HEK293 (cell line): ENCODE measurements at regions not wholly inside any gene's neighbourhood (a gene's known extent, or its start where the extent isn't known, plus 50 kb on each side); places are given as distances from the start of the nearest gene placed in this dataset.

Experiments used
- CTCF ChIA-PET: fragments of 350-600 bp; formaldehyde crosslinking; extraction: SDS; loops from one replicate; lab custom pipeline; 2021; ENCODE audit warnings: antibody characterized with exemption; lab: Yijun Ruan, JAX
- POLR2A ChIA-PET: fragments of 300-600 bp; formaldehyde crosslinking; extraction: SDS; loops from one replicate; lab custom pipeline; 2020; ENCODE audit warnings: antibody characterized with exemption, inconsistent platforms; lab: Yijun Ruan, JAX
- H3K27ac ChIP-seq: fragments of 200-500 bp; sonication (Bioruptor generic); 2 replicates; pipeline ENCODE4 v1.5.1; 2014; ENCODE audit warnings: low read depth, low read length, control low read depth, inconsistent platforms; ENCODE audit errors: extremely low read depth
- H3K36me3 ChIP-seq, 2 experiments: fragments of 200-500 bp in 1 of 2; sonication (Bioruptor generic) in 1 of 2; 1 replicate in 1 of 2; 2 replicates in 1 of 2; pipeline ENCODE4 v1.5.1; 2014 to 2017; ENCODE audit warnings: inconsistent platforms in 2 of 2, low read length in 2 of 2; ENCODE audit not compliant: control insufficient read depth in 2 of 2, insufficient read depth in 1 of 2
- H3K4me1 ChIP-seq: fragments of 200-500 bp; sonication (Bioruptor generic); 2 replicates; pipeline ENCODE4 v1.5.1; 2014; ENCODE audit warnings: mild to moderate bottlenecking, low read length, inconsistent platforms; ENCODE audit not compliant: control insufficient read depth, insufficient read depth
- H3K4me3 ChIP-seq: 2 replicates; pipeline ENCODE4 v1.5.1; 2011; ENCODE audit warnings: low read depth, mild to moderate bottlenecking, control low read depth, low read length, moderate library complexity
- H3K9me3 ChIP-seq: fragments of 200-500 bp; sonication (Bioruptor generic); 2 replicates; pipeline ENCODE4 v1.5.1; 2014; ENCODE audit warnings: low read depth, low read length, inconsistent platforms; ENCODE audit not compliant: control insufficient read depth, insufficient read depth
- BCL11B ChIP-seq: fragments of 450-650 bp; formaldehyde crosslinking; IDR thresholded peaks from 2 replicates; pipeline ENCODE4 v1.5.1; 2016; ENCODE audit warnings: low read depth, missing biosample characterization, missing genetic modification characterization
- RBAK ChIP-seq: fragments of 450-650 bp; formaldehyde crosslinking; IDR thresholded peaks from 2 replicates; pipeline ENCODE4 v1.5.1; 2016; ENCODE audit warnings: missing biosample characterization, missing genetic modification characterization
- WT1 ChIP-seq: fragments of 450-650 bp; formaldehyde crosslinking; IDR thresholded peaks from 2 replicates; pipeline ENCODE4 v1.5.1; 2016; ENCODE audit warnings: missing biosample characterization, missing genetic modification characterization
- ZBTB20 ChIP-seq: fragments of 450-650 bp; formaldehyde crosslinking; IDR thresholded peaks from 2 replicates; pipeline ENCODE4 v1.5.1; 2016; ENCODE audit warnings: missing biosample characterization, missing genetic modification characterization
- ZNF157 ChIP-seq: fragments of 450-650 bp; formaldehyde crosslinking; IDR thresholded peaks from 2 replicates; pipeline ENCODE4 v1.5.1; 2016; ENCODE audit warnings: missing biosample characterization, missing genetic modification characterization
- ZNF169 ChIP-seq: fragments of 450-650 bp; formaldehyde crosslinking; IDR thresholded peaks from 2 replicates; pipeline ENCODE4 v1.5.1; 2016; ENCODE audit warnings: missing biosample characterization, missing genetic modification characterization
- ZNF248 ChIP-seq: fragments of 450-650 bp; formaldehyde crosslinking; IDR thresholded peaks from 2 replicates; pipeline ENCODE4 v1.5.1; 2017; ENCODE audit warnings: missing biosample characterization, missing genetic modification characterization
- ZNF433 ChIP-seq: fragments of 450-650 bp; formaldehyde crosslinking; IDR thresholded peaks from 2 replicates; pipeline ENCODE4 v1.5.1; 2016; ENCODE audit warnings: missing biosample characterization, missing genetic modification characterization, low read depth
- ZNF555 ChIP-seq: fragments of 450-650 bp; formaldehyde crosslinking; conservative IDR thresholded peaks from 2 replicates; pipeline ENCODE4 v1.5.1; 2017; ENCODE audit warnings: missing biosample characterization, mild to moderate bottlenecking, missing genetic modification characterization, inconsistent platforms
- ZNF558 ChIP-seq: fragments of 450-650 bp; formaldehyde crosslinking; IDR thresholded peaks from 2 replicates; pipeline ENCODE4 v1.5.1; 2016; ENCODE audit warnings: missing biosample characterization, missing genetic modification characterization
- ZNF561 ChIP-seq: fragments of 450-650 bp; IDR thresholded peaks from 2 replicates; pipeline ENCODE4 v1.5.1; 2018; ENCODE audit warnings: missing biosample characterization, missing genetic modification characterization, borderline replicate concordance
- ZNF610 ChIP-seq: fragments of 450-650 bp; formaldehyde crosslinking; IDR thresholded peaks from 2 replicates; pipeline ENCODE4 v1.5.1; 2016; ENCODE audit warnings: missing biosample characterization, missing genetic modification characterization, borderline replicate concordance
- ZNF624 ChIP-seq: fragments of 450-650 bp; formaldehyde crosslinking; IDR thresholded peaks from 2 replicates; pipeline ENCODE4 v1.5.1; 2017; ENCODE audit warnings: missing biosample characterization, missing genetic modification characterization
- ZNF664 ChIP-seq: fragments of 450-650 bp; formaldehyde crosslinking; IDR thresholded peaks from 2 replicates; pipeline ENCODE4 v1.5.1; 2016; ENCODE audit warnings: missing biosample characterization, missing genetic modification characterization
- ZNF76 ChIP-seq: fragments of 450-650 bp; formaldehyde crosslinking; IDR thresholded peaks from 2 replicates; pipeline ENCODE4; 2016; ENCODE audit warnings: low read depth, missing biosample characterization, missing genetic modification characterization, borderline replicate concordance
- ZNF792 ChIP-seq: fragments of 450-650 bp; formaldehyde crosslinking; IDR thresholded peaks from 2 replicates; pipeline ENCODE4 v1.5.1; 2016; ENCODE audit warnings: missing biosample characterization, missing genetic modification characterization
- ZNF843 ChIP-seq: fragments of 450-650 bp; formaldehyde crosslinking; IDR thresholded peaks from 2 replicates; pipeline ENCODE4 v1.5.1; 2016; ENCODE audit warnings: missing biosample characterization, missing genetic modification characterization
- TF ChIP-seq, protein P1 (sequence below): fragments of 450-650 bp; formaldehyde crosslinking; IDR thresholded peaks from 2 replicates; pipeline ENCODE4 v1.5.1; 2016; ENCODE audit warnings: missing biosample characterization, missing genetic modification characterization
- TF ChIP-seq, protein P2 (sequence below): fragments of 450-650 bp; formaldehyde crosslinking; IDR thresholded peaks from 2 replicates; pipeline ENCODE4 v1.5.1; 2017; ENCODE audit warnings: missing biosample characterization, missing genetic modification characterization
- TF ChIP-seq, protein P3 (sequence below): fragments of 450-650 bp; formaldehyde crosslinking; IDR thresholded peaks from 2 replicates; pipeline ENCODE4 v1.5.1; 2016; ENCODE audit warnings: missing biosample characterization, missing genetic modification characterization
- TF ChIP-seq, protein P4 (sequence below): fragments of 450-650 bp; formaldehyde crosslinking; IDR thresholded peaks from 2 replicates; pipeline ENCODE4 v1.5.1; 2016; ENCODE audit warnings: missing biosample characterization, missing genetic modification characterization, borderline replicate concordance

DNA sequence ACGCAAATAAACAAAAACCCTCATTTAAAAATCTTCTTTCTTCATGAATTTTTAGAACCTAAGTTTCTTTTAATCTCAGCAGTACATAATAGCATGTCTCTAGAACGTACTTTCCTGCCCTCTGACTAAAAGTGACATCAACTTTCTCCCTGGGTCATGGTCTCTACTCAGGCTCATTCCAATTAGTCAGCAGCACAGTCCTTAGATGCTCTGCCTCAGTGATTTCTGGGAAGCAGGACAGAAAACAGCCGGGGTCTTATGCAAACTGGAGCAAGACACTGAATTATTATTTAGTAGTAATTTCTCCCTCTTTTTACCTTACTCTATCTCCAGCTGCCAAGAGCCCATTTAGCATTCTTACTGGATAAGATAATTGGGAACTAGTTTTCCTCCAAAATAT lies 365.2 kb downstream of the TUSC7 start (continued):
- TF ChIP-seq, protein P1, sequence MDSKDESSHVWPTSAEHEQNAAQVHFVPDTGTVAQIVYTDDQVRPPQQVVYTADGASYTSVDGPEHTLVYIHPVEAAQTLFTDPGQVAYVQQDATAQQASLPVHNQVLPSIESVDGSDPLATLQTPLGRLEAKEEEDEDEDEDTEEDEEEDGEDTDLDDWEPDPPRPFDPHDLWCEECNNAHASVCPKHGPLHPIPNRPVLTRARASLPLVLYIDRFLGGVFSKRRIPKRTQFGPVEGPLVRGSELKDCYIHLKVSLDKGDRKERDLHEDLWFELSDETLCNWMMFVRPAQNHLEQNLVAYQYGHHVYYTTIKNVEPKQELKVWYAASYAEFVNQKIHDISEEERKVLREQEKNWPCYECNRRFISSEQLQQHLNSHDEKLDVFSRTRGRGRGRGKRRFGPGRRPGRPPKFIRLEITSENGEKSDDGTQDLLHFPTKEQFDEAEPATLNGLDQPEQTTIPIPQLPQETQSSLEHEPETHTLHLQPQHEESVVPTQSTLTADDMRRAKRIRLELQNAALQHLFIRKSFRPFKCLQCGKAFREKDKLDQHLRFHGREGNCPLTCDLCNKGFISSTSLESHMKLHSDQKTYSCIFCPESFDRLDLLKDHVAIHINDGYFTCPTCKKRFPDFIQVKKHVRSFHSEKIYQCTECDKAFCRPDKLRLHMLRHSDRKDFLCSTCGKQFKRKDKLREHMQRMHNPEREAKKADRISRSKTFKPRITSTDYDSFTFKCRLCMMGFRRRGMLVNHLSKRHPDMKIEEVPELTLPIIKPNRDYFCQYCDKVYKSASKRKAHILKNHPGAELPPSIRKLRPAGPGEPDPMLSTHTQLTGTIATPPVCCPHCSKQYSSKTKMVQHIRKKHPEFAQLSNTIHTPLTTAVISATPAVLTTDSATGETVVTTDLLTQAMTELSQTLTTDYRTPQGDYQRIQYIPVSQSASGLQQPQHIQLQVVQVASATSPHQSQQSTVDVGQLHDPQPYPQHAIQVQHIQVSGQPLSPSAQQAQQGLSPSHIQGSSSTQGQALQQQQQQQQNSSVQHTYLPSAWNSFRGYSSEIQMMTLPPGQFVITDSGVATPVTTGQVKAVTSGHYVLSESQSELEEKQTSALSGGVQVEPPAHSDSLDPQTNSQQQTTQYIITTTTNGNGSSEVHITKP: no peak
- no peak for TF ChIP-seq ZNF433 (tag by site-specific recombination)

DNA sequence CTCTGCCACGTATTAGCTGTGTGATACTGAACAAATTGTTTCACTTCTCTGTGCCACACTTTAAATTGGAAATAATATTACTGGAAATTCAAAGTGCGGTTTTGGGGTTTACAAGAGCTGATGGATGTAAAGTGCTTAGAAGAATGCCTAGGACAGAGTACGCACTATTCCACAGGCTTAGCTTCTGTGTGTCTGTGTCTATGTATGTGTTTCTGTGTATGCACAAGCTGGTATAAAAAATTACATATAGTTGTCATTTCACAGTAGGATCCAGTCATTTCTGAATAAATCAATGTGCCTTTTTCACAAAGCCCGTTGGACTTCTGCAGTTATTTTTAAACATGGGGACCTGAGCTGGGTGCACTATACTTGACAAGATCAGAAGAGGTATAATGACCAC lies 370.4 kb downstream of the TUSC7 start:
- H3K4me1 ChIP-seq: no peaks in the 10 kb centered on the region
- CTCF ChIA-PET: no interaction called here
- TF ChIP-seq RBAK (tag by site-specific recombination): no peak
- TF ChIP-seq ZNF76 (tag by site-specific recombination): no peak
- no peak for TF ChIP-seq WT1 (tag by site-specific recombination)
- TF ChIP-seq ZNF664 (tag by site-specific recombination): no peak
- no peak for TF ChIP-seq ZNF561 (tag by site-specific recombination)
- no peak for TF ChIP-seq ZNF610 (tag by site-specific recombination)
- no peak for TF ChIP-seq ZNF843 (tag by site-specific recombination)
- TF ChIP-seq ZNF624: no peak
- TF ChIP-seq ZNF248 (tag by site-specific recombination): no peak
- TF ChIP-seq, protein P2, sequence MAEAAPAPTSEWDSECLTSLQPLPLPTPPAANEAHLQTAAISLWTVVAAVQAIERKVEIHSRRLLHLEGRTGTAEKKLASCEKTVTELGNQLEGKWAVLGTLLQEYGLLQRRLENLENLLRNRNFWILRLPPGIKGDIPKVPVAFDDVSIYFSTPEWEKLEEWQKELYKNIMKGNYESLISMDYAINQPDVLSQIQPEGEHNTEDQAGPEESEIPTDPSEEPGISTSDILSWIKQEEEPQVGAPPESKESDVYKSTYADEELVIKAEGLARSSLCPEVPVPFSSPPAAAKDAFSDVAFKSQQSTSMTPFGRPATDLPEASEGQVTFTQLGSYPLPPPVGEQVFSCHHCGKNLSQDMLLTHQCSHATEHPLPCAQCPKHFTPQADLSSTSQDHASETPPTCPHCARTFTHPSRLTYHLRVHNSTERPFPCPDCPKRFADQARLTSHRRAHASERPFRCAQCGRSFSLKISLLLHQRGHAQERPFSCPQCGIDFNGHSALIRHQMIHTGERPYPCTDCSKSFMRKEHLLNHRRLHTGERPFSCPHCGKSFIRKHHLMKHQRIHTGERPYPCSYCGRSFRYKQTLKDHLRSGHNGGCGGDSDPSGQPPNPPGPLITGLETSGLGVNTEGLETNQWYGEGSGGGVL (tag by site-specific recombination): no peak
- TF ChIP-seq ZNF555: no peak
- no peak for TF ChIP-seq ZNF558 (tag by site-specific recombination)
- TF ChIP-seq, all 188 proteins: peak for 0
- no peak overlapping the region for H3K4me3 ChIP-seq
- no peak overlapping the region for H3K27ac ChIP-seq
- no peaks in the 10 kb centered on the region for H3K36me3 ChIP-seq
- H3K9me3 ChIP-seq: no peaks in the 10 kb centered on the region
- POLR2A ChIA-PET: no interaction called here

DNA sequence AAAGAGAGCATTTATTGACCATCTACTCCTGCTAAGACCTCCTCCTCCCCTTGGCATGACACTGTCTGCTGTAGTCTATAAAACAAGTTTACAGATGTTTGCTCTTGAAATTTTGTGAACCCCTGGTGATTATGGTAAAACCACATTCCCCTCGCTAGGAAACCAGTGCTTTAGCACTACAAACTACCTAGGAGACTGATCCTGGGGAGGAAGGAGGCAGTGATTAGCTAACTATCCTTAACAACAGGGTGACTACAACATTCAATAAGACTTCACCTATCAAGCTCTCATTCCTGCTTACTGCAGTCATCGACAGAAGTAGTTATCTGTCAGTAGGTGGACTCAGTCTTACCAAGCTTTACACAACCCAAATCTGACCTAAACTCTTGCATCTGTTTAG lies 371.3 kb downstream of the TUSC7 start:
- H3K4me1 ChIP-seq: no peaks in the 10 kb centered on the region
- H3K36me3 ChIP-seq: no peaks in the 10 kb centered on the region
- CTCF ChIA-PET: no interaction called here
- H3K9me3 ChIP-seq: no peaks in the 10 kb centered on the region
- H3K4me3 ChIP-seq: no peak overlapping the region
- H3K27ac ChIP-seq: no peak overlapping the region
- no peak for TF ChIP-seq ZBTB20 (tag by site-specific recombination)
- TF ChIP-seq, protein P3, sequence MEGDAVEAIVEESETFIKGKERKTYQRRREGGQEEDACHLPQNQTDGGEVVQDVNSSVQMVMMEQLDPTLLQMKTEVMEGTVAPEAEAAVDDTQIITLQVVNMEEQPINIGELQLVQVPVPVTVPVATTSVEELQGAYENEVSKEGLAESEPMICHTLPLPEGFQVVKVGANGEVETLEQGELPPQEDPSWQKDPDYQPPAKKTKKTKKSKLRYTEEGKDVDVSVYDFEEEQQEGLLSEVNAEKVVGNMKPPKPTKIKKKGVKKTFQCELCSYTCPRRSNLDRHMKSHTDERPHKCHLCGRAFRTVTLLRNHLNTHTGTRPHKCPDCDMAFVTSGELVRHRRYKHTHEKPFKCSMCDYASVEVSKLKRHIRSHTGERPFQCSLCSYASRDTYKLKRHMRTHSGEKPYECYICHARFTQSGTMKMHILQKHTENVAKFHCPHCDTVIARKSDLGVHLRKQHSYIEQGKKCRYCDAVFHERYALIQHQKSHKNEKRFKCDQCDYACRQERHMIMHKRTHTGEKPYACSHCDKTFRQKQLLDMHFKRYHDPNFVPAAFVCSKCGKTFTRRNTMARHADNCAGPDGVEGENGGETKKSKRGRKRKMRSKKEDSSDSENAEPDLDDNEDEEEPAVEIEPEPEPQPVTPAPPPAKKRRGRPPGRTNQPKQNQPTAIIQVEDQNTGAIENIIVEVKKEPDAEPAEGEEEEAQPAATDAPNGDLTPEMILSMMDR (tag by site-specific recombination): no peak
- no peak for TF ChIP-seq ZNF169
- TF ChIP-seq, protein P4, sequence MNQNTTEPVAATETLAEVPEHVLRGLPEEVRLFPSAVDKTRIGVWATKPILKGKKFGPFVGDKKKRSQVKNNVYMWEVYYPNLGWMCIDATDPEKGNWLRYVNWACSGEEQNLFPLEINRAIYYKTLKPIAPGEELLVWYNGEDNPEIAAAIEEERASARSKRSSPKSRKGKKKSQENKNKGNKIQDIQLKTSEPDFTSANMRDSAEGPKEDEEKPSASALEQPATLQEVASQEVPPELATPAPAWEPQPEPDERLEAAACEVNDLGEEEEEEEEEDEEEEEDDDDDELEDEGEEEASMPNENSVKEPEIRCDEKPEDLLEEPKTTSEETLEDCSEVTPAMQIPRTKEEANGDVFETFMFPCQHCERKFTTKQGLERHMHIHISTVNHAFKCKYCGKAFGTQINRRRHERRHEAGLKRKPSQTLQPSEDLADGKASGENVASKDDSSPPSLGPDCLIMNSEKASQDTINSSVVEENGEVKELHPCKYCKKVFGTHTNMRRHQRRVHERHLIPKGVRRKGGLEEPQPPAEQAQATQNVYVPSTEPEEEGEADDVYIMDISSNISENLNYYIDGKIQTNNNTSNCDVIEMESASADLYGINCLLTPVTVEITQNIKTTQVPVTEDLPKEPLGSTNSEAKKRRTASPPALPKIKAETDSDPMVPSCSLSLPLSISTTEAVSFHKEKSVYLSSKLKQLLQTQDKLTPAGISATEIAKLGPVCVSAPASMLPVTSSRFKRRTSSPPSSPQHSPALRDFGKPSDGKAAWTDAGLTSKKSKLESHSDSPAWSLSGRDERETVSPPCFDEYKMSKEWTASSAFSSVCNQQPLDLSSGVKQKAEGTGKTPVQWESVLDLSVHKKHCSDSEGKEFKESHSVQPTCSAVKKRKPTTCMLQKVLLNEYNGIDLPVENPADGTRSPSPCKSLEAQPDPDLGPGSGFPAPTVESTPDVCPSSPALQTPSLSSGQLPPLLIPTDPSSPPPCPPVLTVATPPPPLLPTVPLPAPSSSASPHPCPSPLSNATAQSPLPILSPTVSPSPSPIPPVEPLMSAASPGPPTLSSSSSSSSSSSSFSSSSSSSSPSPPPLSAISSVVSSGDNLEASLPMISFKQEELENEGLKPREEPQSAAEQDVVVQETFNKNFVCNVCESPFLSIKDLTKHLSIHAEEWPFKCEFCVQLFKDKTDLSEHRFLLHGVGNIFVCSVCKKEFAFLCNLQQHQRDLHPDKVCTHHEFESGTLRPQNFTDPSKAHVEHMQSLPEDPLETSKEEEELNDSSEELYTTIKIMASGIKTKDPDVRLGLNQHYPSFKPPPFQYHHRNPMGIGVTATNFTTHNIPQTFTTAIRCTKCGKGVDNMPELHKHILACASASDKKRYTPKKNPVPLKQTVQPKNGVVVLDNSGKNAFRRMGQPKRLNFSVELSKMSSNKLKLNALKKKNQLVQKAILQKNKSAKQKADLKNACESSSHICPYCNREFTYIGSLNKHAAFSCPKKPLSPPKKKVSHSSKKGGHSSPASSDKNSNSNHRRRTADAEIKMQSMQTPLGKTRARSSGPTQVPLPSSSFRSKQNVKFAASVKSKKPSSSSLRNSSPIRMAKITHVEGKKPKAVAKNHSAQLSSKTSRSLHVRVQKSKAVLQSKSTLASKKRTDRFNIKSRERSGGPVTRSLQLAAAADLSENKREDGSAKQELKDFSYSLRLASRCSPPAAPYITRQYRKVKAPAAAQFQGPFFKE (tag by site-specific recombination): no peak
- TF ChIP-seq ZNF157 (tag by site-specific recombination): no peak
- no peak for TF ChIP-seq ZNF792 (tag by site-specific recombination)
- TF ChIP-seq BCL11B: no peak
- POLR2A ChIA-PET: no interaction called here
